HEK293 (cell line): ENCODE measurements at regions not wholly inside any gene's neighbourhood (a gene's known extent, or its start where the extent isn't known, plus 50 kb on each side); places are given as distances from the start of the nearest gene placed in this dataset.

Source experiments
- CTCF ChIP-seq: fragments of 450-650 bp; formaldehyde crosslinking; IDR thresholded peaks from 2 replicates; pipeline ENCODE4 v1.5.1; 2016; ENCODE audit warnings: missing biosample characterization, missing genetic modification characterization
- PATZ1 ChIP-seq: fragments of 450-650 bp; formaldehyde crosslinking; IDR thresholded peaks from 2 replicates; pipeline ENCODE4 v1.5.1; 2016; ENCODE audit warnings: missing biosample characterization, missing genetic modification characterization
- TSHZ1 ChIP-seq: fragments of 450-650 bp; formaldehyde crosslinking; IDR thresholded peaks from 2 replicates; pipeline ENCODE4 v1.5.1; 2016; ENCODE audit warnings: missing biosample characterization, missing genetic modification characterization, borderline replicate concordance
- YY1 ChIP-seq: fragments of 450-650 bp; formaldehyde crosslinking; IDR thresholded peaks from 2 replicates; pipeline ENCODE4 v1.5.1; 2018; ENCODE audit warnings: missing biosample characterization, missing genetic modification characterization
- ZNF184 ChIP-seq: fragments of 450-650 bp; IDR thresholded peaks from 2 replicates; pipeline ENCODE4 v1.5.1; 2018; ENCODE audit warnings: missing biosample characterization, mild to moderate bottlenecking, missing genetic modification characterization
- ZNF248 ChIP-seq: fragments of 450-650 bp; formaldehyde crosslinking; IDR thresholded peaks from 2 replicates; pipeline ENCODE4 v1.5.1; 2017; ENCODE audit warnings: missing biosample characterization, missing genetic modification characterization
- ZNF560 ChIP-seq: fragments of 450-650 bp; formaldehyde crosslinking; IDR thresholded peaks from 2 replicates; pipeline ENCODE4 v1.5.1; 2017; ENCODE audit warnings: missing biosample characterization, missing genetic modification characterization, borderline replicate concordance
- ZNF654 ChIP-seq: fragments of 450-650 bp; formaldehyde crosslinking; IDR thresholded peaks from 2 replicates; pipeline ENCODE4 v1.5.1; 2016; ENCODE audit warnings: low read depth, missing biosample characterization, missing genetic modification characterization
- ZSCAN18 ChIP-seq: fragments of 450-650 bp; formaldehyde crosslinking; IDR thresholded peaks from 2 replicates; pipeline ENCODE4 v1.5.1; 2016; ENCODE audit warnings: missing biosample characterization, missing genetic modification characterization

- TF ChIP-seq ZNF654 (tag by site-specific recombination): no peak
- TF ChIP-seq CTCF (tag by site-specific recombination): no peak
- no peak for TF ChIP-seq ZNF560
- TF ChIP-seq TSHZ1: no peak
- no peak for TF ChIP-seq ZNF248 (tag by site-specific recombination)
- no peak for TF ChIP-seq PATZ1 (tag by site-specific recombination)
- no peak for TF ChIP-seq ZNF184 (tag by site-specific recombination)
- TF ChIP-seq YY1 (tag by site-specific recombination): no peak
- TF ChIP-seq ZSCAN18 (tag by site-specific recombination): no peak
Observed at GRCh38 chr5:155274484-155274883, 260.9 kb downstream of the KIF4B start.
